Tibial nerve (tissue), 3 donors: ENCODE measurements at regions not wholly inside any gene's neighbourhood (a gene's known extent, or its start where the extent isn't known, plus 50 kb on each side); places are given as distances from the start of the nearest gene placed in this dataset.

Source experiments
- CTCF ChIP-seq, 5 experiments: fragments of 200-600 bp in 3 of 5; fragments of 450-650 bp in 2 of 5; sonication (generic) in 3 of 5; IDR thresholded peaks; one replicate each; pipeline ENCODE4 v1.5.1; 2016 to 2019; ENCODE audit warnings: antibody characterized with exemption in 5 of 5, mild to moderate bottlenecking in 3 of 5, moderate library complexity in 2 of 5
- POLR2A ChIP-seq, 2 donors: fragments of 450-650 bp; IDR thresholded peaks; one replicate each; pipeline ENCODE4 v1.6.1; 2017; ENCODE audit warnings: antibody characterized with exemption in 2 of 2, mild to moderate bottlenecking in 2 of 2, moderate library complexity in 2 of 2

- TF ChIP-seq POLR2A (IDR thresholded peaks at IDR 0.05) = no peak
- TF ChIP-seq CTCF (IDR thresholded peaks at IDR 0.05) = no peak
Measured at GRCh38 chr7:93723424-93724124, 149.1 kb upstream of the CALCR start.
